ENCODE measurements at regions not wholly inside any gene's neighbourhood (a gene's known extent, or its start where the extent isn't known, plus 50 kb on each side); places are given as distances from the start of the nearest gene placed in this dataset.

DNA sequence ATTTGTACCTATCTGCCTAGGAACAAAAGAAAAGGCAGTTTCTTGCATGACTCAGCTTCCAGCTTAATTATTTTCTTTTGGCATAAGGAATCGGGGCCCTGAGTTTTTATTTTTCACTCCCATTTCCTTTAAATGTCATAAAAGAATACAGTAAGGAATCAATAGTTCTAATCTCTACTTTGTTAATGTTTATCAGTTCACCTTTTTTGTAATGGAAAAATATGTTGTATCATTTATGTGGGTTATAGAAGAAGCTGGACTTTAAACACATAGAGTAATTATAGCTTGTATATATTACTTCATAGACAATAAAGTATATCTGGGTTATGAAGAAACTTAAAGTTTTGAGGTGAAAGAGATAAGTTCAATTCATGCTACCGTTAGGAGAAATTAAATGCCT is 1214.8 kb upstream of the GJE1 start:
- no peaks in the 10 kb centered on the region for H3F3A ChIP-seq (ENCODE audit: insufficient read depth, low read length)
- no peak overlapping the region for H2AFZ ChIP-seq (ENCODE audit: low read length)
- H3K4me2 ChIP-seq (ENCODE audit: low read length) = no peak overlapping the region
- H4K20me1 ChIP-seq (ENCODE audit: insufficient read depth, low read length) = no peaks in the 10 kb centered on the region
- H3K9me3 ChIP-seq (ENCODE audit: low read length) = no peaks in the 10 kb centered on the region
- H3K79me2 ChIP-seq (ENCODE audit: insufficient read depth, low read length) = no peaks in the 10 kb centered on the region
- no peak overlapping the region for H3K4me3 ChIP-seq (ENCODE audit: low read depth, low read length, poor library complexity, severe bottlenecking)
- H3K27ac ChIP-seq (ENCODE audit: low read depth, low read length, poor library complexity, severe bottlenecking) = no peak overlapping the region
- TF ChIP-seq EZH2 (IDR thresholded peaks at IDR 0.05; ENCODE audit: borderline replicate concordance, low read length) = no peak
- TF ChIP-seq, protein P1, sequence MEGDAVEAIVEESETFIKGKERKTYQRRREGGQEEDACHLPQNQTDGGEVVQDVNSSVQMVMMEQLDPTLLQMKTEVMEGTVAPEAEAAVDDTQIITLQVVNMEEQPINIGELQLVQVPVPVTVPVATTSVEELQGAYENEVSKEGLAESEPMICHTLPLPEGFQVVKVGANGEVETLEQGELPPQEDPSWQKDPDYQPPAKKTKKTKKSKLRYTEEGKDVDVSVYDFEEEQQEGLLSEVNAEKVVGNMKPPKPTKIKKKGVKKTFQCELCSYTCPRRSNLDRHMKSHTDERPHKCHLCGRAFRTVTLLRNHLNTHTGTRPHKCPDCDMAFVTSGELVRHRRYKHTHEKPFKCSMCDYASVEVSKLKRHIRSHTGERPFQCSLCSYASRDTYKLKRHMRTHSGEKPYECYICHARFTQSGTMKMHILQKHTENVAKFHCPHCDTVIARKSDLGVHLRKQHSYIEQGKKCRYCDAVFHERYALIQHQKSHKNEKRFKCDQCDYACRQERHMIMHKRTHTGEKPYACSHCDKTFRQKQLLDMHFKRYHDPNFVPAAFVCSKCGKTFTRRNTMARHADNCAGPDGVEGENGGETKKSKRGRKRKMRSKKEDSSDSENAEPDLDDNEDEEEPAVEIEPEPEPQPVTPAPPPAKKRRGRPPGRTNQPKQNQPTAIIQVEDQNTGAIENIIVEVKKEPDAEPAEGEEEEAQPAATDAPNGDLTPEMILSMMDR (IDR thresholded peaks at IDR 0.05; ENCODE audit: low read length) = no peak
- H3K4me1 ChIP-seq (ENCODE audit: insufficient read depth, low read length, severe bottlenecking) = peaks cover 8% of the 10 kb centered on the region
- H3K27me3 ChIP-seq (ENCODE audit: insufficient read depth, low read length) = no peaks in the 10 kb centered on the region
- H3K36me3 ChIP-seq (ENCODE audit: insufficient read depth, low read length) = no peaks in the 10 kb centered on the region
- H3K9me2 ChIP-seq (ENCODE audit: low read depth, low read length) = no peaks in the 10 kb centered on the region
- H3K9ac ChIP-seq (ENCODE audit: low read length) = no peak overlapping the region

DNA sequence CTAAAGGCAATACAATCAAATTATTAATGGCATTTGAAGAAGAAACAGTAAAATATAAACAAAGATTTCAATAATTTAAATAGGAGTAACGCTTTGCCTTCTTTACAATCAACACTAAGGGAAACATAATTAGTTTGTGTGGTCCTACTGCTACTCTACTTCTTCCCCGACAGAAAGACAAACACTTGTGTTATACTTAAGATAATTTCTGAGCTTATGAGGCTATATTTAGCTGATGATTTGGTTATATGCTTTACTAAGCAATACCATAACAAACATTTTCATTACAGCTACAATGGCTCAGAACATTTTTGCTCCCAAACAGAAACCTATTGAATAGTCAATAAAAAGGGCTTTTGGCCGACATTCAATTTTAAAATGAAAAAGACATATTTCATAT is 1217.2 kb upstream of the GJE1 start:
- H3K9me3 ChIP-seq (ENCODE audit: low read length) = no peaks in the 10 kb centered on the region
- no peak overlapping the region for H2AFZ ChIP-seq (ENCODE audit: low read length)
- H3K9ac ChIP-seq (ENCODE audit: low read length) = no peak overlapping the region
- H3F3A ChIP-seq (ENCODE audit: insufficient read depth, low read length) = no peaks in the 10 kb centered on the region
- H3K36me3 ChIP-seq (ENCODE audit: insufficient read depth, low read length) = no peaks in the 10 kb centered on the region
- H3K27ac ChIP-seq (ENCODE audit: low read depth, low read length, poor library complexity, severe bottlenecking) = no peak overlapping the region
- no peaks in the 10 kb centered on the region for H3K27me3 ChIP-seq (ENCODE audit: insufficient read depth, low read length)
- no peaks in the 10 kb centered on the region for H3K79me2 ChIP-seq (ENCODE audit: insufficient read depth, low read length)
- no peak overlapping the region for H3K4me2 ChIP-seq (ENCODE audit: low read length)
- no peaks in the 10 kb centered on the region for H3K9me2 ChIP-seq (ENCODE audit: low read depth, low read length)
- peaks cover 5% of the 10 kb centered on the region for H3K4me1 ChIP-seq (ENCODE audit: insufficient read depth, low read length, severe bottlenecking)
- TF ChIP-seq EZH2 (IDR thresholded peaks at IDR 0.05; ENCODE audit: borderline replicate concordance, low read length) = no peak
- TF ChIP-seq, protein P1 (IDR thresholded peaks at IDR 0.05; ENCODE audit: low read length) = no peak
- no peaks in the 10 kb centered on the region for H4K20me1 ChIP-seq (ENCODE audit: insufficient read depth, low read length)
- H3K4me3 ChIP-seq (ENCODE audit: low read depth, low read length, poor library complexity, severe bottlenecking) = no peak overlapping the region

DNA sequence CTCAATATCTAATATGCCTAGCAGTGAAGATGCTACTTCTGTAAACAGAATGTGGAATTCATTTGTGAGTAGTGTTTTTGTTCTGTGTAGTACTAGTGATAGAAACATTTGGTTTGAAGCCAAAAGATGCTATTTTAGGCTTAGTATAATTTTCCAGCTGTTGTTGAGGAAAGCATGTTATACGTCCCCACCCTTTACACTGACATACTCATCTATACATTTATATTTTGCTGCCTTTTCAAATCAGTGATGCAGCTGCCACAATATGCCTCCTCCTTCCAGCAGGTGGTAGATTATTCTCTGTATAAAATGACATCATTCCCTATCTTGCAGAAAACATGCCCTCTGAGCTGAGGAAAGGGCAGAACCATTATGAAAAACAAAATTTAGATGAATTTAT is 1217.6 kb upstream of the GJE1 start:
- Histone ChIP-seq H4K20me1 (ENCODE audit: insufficient read depth, low read length) (no peaks in the 10 kb centered on the region), H3K9ac (ENCODE audit: low read length) (no peak overlapping the region), H3F3A (ENCODE audit: insufficient read depth, low read length) (no peaks in the 10 kb centered on the region), H3K27ac (ENCODE audit: low read depth, low read length, poor library complexity, severe bottlenecking) (no peak overlapping the region), H3K4me3 (ENCODE audit: low read depth, low read length, poor library complexity, severe bottlenecking) (no peak overlapping the region), H3K9me2 (ENCODE audit: low read depth, low read length) (no peaks in the 10 kb centered on the region), H3K4me1 (ENCODE audit: insufficient read depth, low read length, severe bottlenecking) (peaks cover 5% of the 10 kb centered on the region), H3K36me3 (ENCODE audit: insufficient read depth, low read length) (no peaks in the 10 kb centered on the region), H2AFZ (ENCODE audit: low read length) (no peak overlapping the region), H3K27me3 (ENCODE audit: insufficient read depth, low read length) (no peaks in the 10 kb centered on the region), H3K4me2 (ENCODE audit: low read length) (no peak overlapping the region), H3K9me3 (ENCODE audit: low read length) (no peaks in the 10 kb centered on the region), H3K79me2 (ENCODE audit: insufficient read depth, low read length) (no peaks in the 10 kb centered on the region)
- no peak for TF ChIP-seq EZH2 (IDR thresholded peaks at IDR 0.05; ENCODE audit: borderline replicate concordance, low read length)
- TF ChIP-seq, protein P1 (IDR thresholded peaks at IDR 0.05; ENCODE audit: low read length) = no peak
